ENCODE measurements at regions not wholly inside any gene's neighbourhood (a gene's known extent, or its start where the extent isn't known, plus 50 kb on each side); places are given as distances from the start of the nearest gene placed in this dataset.

- no peak for TF ChIP-seq ATF2 (tag by site-specific recombination; IDR thresholded peaks at IDR 0.05; ENCODE audit: low read depth)
- TF ChIP-seq ZBTB21 (tag by site-specific recombination; IDR thresholded peaks at IDR 0.05) = no peak
- TF ChIP-seq ZEB2 (tag by site-specific recombination; IDR thresholded peaks at IDR 0.05) = no peak
- no peak for TF ChIP-seq REST (tag by site-specific recombination; IDR thresholded peaks at IDR 0.05)
- no peak for TF ChIP-seq ZNF449 (tag by site-specific recombination; IDR thresholded peaks at IDR 0.05)
- TF ChIP-seq ZFP41 (tag by site-specific recombination; IDR thresholded peaks at IDR 0.05; ENCODE audit: borderline replicate concordance) = no peak
- TF ChIP-seq ZNF404 (tag by site-specific recombination; IDR thresholded peaks at IDR 0.05) = no peak
- TF ChIP-seq PBX3 (CRISPR knock-in tag; IDR thresholded peaks at IDR 0.05) = no peak
- no peak for TF ChIP-seq ZNF768 (tag by site-specific recombination; IDR thresholded peaks at IDR 0.05)
- no peak for TF ChIP-seq ZNF10 (tag by site-specific recombination; IDR thresholded peaks at IDR 0.05)
- no peak for TF ChIP-seq CTCF (tag by site-specific recombination; IDR thresholded peaks at IDR 0.05)
These were observed 62.0 kb upstream of the KLF13 start for GRCh38 chr15:31264559-31265089.
